COLO829 (cell line): ENCODE measurements at regions not wholly inside any gene's neighbourhood (a gene's known extent, or its start where the extent isn't known, plus 50 kb on each side); places are given as distances from the start of the nearest gene placed in this dataset.

Experiments used
- DNase-seq: peaks from one replicate; pipeline ENCODE4 v3.0.0; 2012; ENCODE audit warnings: low spot score

- no peak for DNase-seq
These were observed 186.2 kb downstream of the SNAPC1 start for GRCh38 chr14:61948376-61948775.

GRCh38 chr14:61950340-61950739 lies 188.1 kb downstream of the SNAPC1 start:
- no peak for DNase-seq

- no peak for DNase-seq
These were observed 191.4 kb downstream of the SNAPC1 start for GRCh38 chr14:61953602-61954001.

GRCh38 chr14:61954306-61954705 lies 192.1 kb downstream of the SNAPC1 start:
- DNase-seq = no peak

GRCh38 chr14:61956517-61956916 lies 194.3 kb downstream of the SNAPC1 start:
- no peak for DNase-seq

- DNase-seq = no peak
These were observed 197.1 kb downstream of the SNAPC1 start for GRCh38 chr14:61959348-61959747.

- no peak for DNase-seq
These were observed 199.1 kb downstream of the SNAPC1 start for GRCh38 chr14:61961369-61961768.

- DNase-seq = no peak
These were observed 201.7 kb downstream of the SNAPC1 start for GRCh38 chr14:61963926-61964325.

GRCh38 chr14:61965030-61965745 lies 203.0 kb downstream of the SNAPC1 start:
- DNase-seq = no peak

- DNase-seq = no peak
These were observed 206.0 kb downstream of the SNAPC1 start for GRCh38 chr14:61968207-61968606.

GRCh38 chr14:61972711-61973110 lies 210.5 kb downstream of the SNAPC1 start:
- DNase-seq = no peak

- DNase-seq = peak; percentile 38
These were observed 211.8 kb downstream of the SNAPC1 start for GRCh38 chr14:61973981-61974380.

- DNase-seq = no peak
These were observed 215.0 kb downstream of the SNAPC1 start for GRCh38 chr14:61977217-61977616.

GRCh38 chr14:61988240-61988639 lies 226.0 kb downstream of the SNAPC1 start:
- no peak for DNase-seq

- DNase-seq = no peak
These were observed 229.9 kb downstream of the SNAPC1 start for GRCh38 chr14:61992139-61992538.

GRCh38 chr14:61992926-61993325 lies 230.7 kb downstream of the SNAPC1 start:
- no peak for DNase-seq

- no peak for DNase-seq
These were observed 232.4 kb downstream of the SNAPC1 start for GRCh38 chr14:61994589-61994988.

GRCh38 chr14:61996753-61997152 lies 234.5 kb downstream of the SNAPC1 start:
- DNase-seq = no peak

GRCh38 chr14:61997161-61997560 lies 234.9 kb downstream of the SNAPC1 start:
- DNase-seq = no peak

- DNase-seq = no peak
These were observed 239.7 kb downstream of the SNAPC1 start for GRCh38 chr14:62001963-62002362.

GRCh38 chr14:62002642-62003041 lies 240.4 kb downstream of the SNAPC1 start:
- no peak for DNase-seq

GRCh38 chr14:62003701-62004100 lies 241.5 kb downstream of the SNAPC1 start:
- DNase-seq = no peak

- DNase-seq = no peak
These were observed 244.0 kb downstream of the SNAPC1 start for GRCh38 chr14:62006116-62006731.

- DNase-seq = no peak
These were observed 253.0 kb downstream of the SNAPC1 start for GRCh38 chr14:62015243-62015642.
